Fibroblast of lung (primary cell): ENCODE measurements at regions not wholly inside any gene's neighbourhood (a gene's known extent, or its start where the extent isn't known, plus 50 kb on each side); places are given as distances from the start of the nearest gene placed in this dataset.

Experiments
- CTCF ChIP-seq, 2 donors: IDR thresholded peaks in 1 of 2; conservative IDR thresholded peaks in 1 of 2; 1 replicate in 1 of 2; 2 replicates in 1 of 2; pipeline ENCODE4 v1.5.1; 2011 to 2012; ENCODE audit warnings: low read length in 2 of 2, control low read depth in 1 of 2, inconsistent platforms in 1 of 2, low read depth in 1 of 2, mild to moderate bottlenecking in 1 of 2
- EZH2 ChIP-seq: IDR thresholded peaks from 2 replicates; pipeline ENCODE4 v1.5.1; 2012; ENCODE audit warnings: low read length, control low read depth, mild to moderate bottlenecking; ENCODE audit errors: missing control alignments

GRCh38 chr3:178120367-178120766 lies 415.9 kb upstream of the KCNMB2 start:
- TF ChIP-seq CTCF (conservative IDR thresholded peaks at IDR 0.05 in 1 of 2, IDR thresholded peaks at IDR 0.05 in 1 of 2; ENCODE audit: low read depth in 1 of 2, low read length in 2 of 2) = no peak
- no peak for TF ChIP-seq EZH2
